Coronary artery (tissue), 2 donors: ENCODE measurements at regions not wholly inside any gene's neighbourhood (a gene's known extent, or its start where the extent isn't known, plus 50 kb on each side); places are given as distances from the start of the nearest gene placed in this dataset.
"Not testable (repeated sequence)": the region's sequence is repeated elsewhere in the genome, so short reads cannot be mapped to it uniquely, and the experiment has no call there.

Source experiments
- DNase-seq: peaks from one replicate; pipeline ENCODE4 v3.0.0-alpha.2; 2017; ENCODE audit warnings: low spot score
- H3K27ac ChIP-seq, 2 donors: fragments of 200-600 bp; sonication (generic); one replicate each; pipeline ENCODE4 v1.5.1; 2016 to 2019
- H3K4me3 ChIP-seq: fragments of 200-600 bp; sonication (generic); 2 replicates; pipeline ENCODE4 v1.5.1; 2016; ENCODE audit warnings: mild to moderate bottlenecking, moderate library complexity
- CTCF ChIP-seq: fragments of 200-600 bp; sonication (generic); IDR thresholded peaks from one replicate; pipeline ENCODE4 v1.5.1; 2019; ENCODE audit warnings: antibody characterized with exemption

DNA sequence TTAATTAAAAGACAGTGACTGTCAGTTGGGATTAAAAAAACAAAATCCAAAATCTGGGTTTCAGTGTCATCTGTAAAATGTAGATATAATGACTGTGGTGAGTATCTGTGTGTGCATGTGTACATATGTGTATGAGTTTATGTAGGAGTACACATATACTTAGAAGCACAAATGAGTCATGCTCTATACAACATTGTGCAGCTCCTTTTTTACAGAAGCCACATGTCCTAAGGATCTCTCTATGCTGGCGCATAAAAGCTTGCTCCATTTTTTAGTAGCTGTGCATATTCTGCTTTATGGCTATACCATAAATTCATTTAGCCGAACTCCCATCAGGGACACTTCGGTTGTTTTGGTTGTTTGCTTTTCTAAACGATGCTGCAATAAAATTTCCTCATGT, 125.2 kb upstream of the EEF2KMT start:
- no peak for DNase-seq
- Histone ChIP-seq H3K4me3 (no peak overlapping the region), H3K27ac (no peak overlapping the region)
- TF ChIP-seq CTCF, result no peak

GRCh38 chr16:5221831-5222230, 124.2 kb upstream of the EEF2KMT start:
- not testable (repeated sequence) for H3K27ac ChIP-seq, H3K4me3 ChIP-seq, DNase-seq

DNA sequence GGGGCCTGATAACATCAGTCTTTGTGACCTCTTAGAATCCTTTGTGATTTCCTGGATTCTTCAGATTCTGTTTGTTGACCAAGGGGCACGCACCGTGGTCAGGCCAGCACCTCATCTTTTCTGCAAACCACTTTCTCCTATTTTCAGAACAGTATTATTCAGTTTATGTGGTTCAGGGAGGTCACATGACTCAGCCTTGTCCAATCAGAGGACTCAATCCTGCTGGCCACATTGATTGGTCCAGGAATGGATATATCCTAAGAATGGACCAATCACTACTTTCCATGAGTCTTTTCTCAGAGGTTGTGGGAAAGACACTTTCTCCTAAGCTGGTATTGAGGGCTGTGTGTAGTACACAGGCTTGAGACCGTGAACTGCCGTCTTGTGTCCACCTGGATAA, 123.1 kb upstream of the EEF2KMT start:
- Histone ChIP-seq H3K27ac (no peak overlapping the region), H3K4me3 (no peak overlapping the region)
- TF ChIP-seq CTCF, result no peak
- DNase-seq, result no peak

DNA sequence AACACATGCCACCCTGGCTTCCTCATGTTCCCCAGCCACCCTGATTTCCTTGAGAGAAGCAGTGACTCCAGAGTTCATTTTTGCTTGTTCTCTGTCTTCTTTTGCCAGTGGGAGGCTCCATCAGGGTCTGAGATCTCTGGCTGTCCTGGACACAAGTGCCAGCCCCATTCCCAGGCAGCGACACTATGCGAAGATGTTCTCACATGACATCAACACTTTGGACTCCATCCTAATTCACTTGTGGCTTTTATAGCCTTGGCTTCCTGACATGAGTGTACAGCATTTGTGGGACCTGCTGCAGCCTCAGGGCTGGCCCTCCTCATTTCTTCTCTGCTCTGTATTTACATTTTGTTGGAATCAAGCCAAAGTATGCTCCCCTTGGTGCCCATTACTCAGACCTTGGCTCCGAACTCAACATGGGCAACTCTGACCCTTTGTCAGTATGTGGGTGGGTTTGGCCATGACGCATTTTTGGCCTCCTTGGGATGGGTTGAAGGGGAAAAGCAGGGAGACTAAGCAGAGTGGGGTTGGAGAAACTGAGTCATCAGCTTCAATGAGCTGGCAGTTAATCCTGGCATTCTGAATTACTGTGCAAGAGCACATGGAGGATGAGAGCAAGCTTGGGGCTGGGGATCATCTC, 119.0 kb upstream of the EEF2KMT start:
- Histone ChIP-seq H3K27ac (no peak overlapping the region), H3K4me3 (no peak overlapping the region)
- no peak for DNase-seq
- TF ChIP-seq CTCF, result no peak

DNA sequence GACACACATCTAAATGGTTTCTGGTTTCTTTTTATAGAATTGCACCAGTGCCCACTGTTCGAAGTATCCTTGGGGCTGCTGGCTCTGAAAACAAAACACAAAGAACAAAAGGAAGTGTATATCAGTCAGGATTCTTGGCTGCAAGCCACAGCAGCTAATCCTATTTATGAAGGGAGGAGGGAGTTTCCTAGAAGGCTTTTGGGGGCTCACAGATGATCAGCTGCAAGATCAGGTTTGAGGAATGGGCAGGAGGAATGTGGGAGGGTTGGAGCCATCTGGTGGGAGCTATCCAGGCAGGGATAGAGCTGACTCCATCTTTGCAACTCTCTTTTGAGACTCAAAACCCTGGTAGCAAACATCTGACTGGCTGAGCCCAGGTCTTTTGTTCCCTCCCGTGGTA, 118.3 kb upstream of the EEF2KMT start:
- no peak for DNase-seq
- no peak for TF ChIP-seq CTCF
- no peak overlapping the region for H3K27ac ChIP-seq
- H3K4me3 ChIP-seq, result no peak overlapping the region

- TF ChIP-seq CTCF, result no peak
- Histone ChIP-seq H3K4me3 (no peak overlapping the region), H3K27ac (no peak overlapping the region)
- DNase-seq, result no peak
Observed at GRCh38 chr16:5214466-5214865, 116.9 kb upstream of the EEF2KMT start.

- DNase-seq, result not testable (repeated sequence)
Observed at GRCh38 chr16:5212501-5212900, 114.9 kb upstream of the EEF2KMT start.

DNA sequence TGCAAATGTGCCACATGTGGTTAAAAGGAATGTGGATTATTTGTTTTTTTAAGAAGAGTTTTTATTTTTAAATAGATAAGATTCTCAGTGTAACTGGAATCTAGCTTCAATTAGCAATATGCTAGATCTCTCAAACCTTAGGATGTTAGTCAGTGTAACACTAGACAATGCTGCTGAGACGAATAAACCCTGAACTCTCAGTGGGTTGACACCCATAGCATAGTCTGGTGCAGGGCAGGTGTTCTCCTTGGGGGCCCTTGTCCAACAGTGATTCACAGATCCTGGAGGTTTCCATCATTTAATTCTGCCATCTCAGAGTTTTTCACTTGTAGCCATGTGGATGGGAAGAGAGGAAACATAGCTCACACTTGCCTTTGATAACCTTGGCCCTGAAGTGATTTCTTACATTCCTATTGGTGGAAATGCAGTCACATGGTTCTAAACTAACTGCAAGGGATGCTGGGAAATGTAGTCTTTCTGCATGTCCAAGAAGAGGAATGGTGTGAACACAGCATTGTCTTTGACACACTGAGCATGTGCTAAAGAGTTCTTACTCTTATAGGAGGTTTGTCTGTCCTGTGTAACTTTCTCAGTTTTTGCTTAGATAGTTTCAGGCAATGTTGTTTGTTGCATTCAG, 110.4 kb upstream of the EEF2KMT start:
- not testable (repeated sequence) for DNase-seq, H3K27ac ChIP-seq, H3K4me3 ChIP-seq

More at GRCh38 chr16:5212501-5212900, 114.9 kb upstream of the EEF2KMT start:
- H3K4me3 ChIP-seq, H3K27ac ChIP-seq: not testable (repeated sequence)
